ENCODE measurements at regions not wholly inside any gene's neighbourhood (a gene's known extent, or its start where the extent isn't known, plus 50 kb on each side); places are given as distances from the start of the nearest gene placed in this dataset.
"Not testable (repeated sequence)": the region's sequence is repeated elsewhere in the genome, so short reads cannot be mapped to it uniquely, and the experiment has no call there.

- not testable (repeated sequence) for TF ChIP-seq CTCF (conservative IDR thresholded peaks at IDR 0.05); ZFX (IDR thresholded peaks at IDR 0.05)
These were observed 1908.7 kb downstream of the PCDH9 start for GRCh38 chr13:65321423-65321822.

Measured in C4-2B (cell line).